Retinal pigment epithelial cell (primary cell): ENCODE measurements at regions not wholly inside any gene's neighbourhood (a gene's known extent, or its start where the extent isn't known, plus 50 kb on each side); places are given as distances from the start of the nearest gene placed in this dataset.

Experiments
- DNase-seq: peaks from one replicate; pipeline ENCODE4 v3.0.0-alpha.2; 2010; ENCODE audit warnings: low read depth
- H3K4me3 ChIP-seq: 2 replicates; pipeline ENCODE4 v1.5.1; 2011; ENCODE audit warnings: mild to moderate bottlenecking, low read length, control low read depth, moderate library complexity
- CTCF ChIP-seq: conservative IDR thresholded peaks from 2 replicates; pipeline ENCODE4 v1.5.1; 2011; ENCODE audit warnings: low read depth, low read length, control low read depth, inconsistent platforms

- TF ChIP-seq CTCF = no peak
- no peak overlapping the region for H3K4me3 ChIP-seq
- DNase-seq = no peak
Observed at GRCh38 chr16:76835339-76835738, 355.7 kb upstream of the MON1B start.

- no peak for TF ChIP-seq CTCF
- no peak for DNase-seq
Observed at GRCh38 chr16:76835779-76836300, 355.1 kb upstream of the MON1B start.

GRCh38 chr16:76837872-76838271 lies 353.1 kb upstream of the MON1B start:
- TF ChIP-seq CTCF = no peak
- H3K4me3 ChIP-seq = no peak overlapping the region

More at GRCh38 chr16:76835779-76836300, 355.1 kb upstream of the MON1B start:
- H3K4me3 ChIP-seq = no peak overlapping the region

GRCh38 chr16:76854234-76854633 lies 336.8 kb upstream of the MON1B start:
- no peak for DNase-seq
- no peak for TF ChIP-seq CTCF
- H3K4me3 ChIP-seq = no peak overlapping the region

More at GRCh38 chr16:76837872-76838271, 353.1 kb upstream of the MON1B start:
- DNase-seq = no peak

- no peak for TF ChIP-seq CTCF
- DNase-seq = no peak
- H3K4me3 ChIP-seq = no peak overlapping the region
Observed at GRCh38 chr16:76856112-76856511, 334.9 kb upstream of the MON1B start.

GRCh38 chr16:76857402-76857801 lies 333.6 kb upstream of the MON1B start:
- DNase-seq = no peak
- TF ChIP-seq CTCF = no peak
- no peak overlapping the region for H3K4me3 ChIP-seq

GRCh38 chr16:76862901-76863300 lies 328.1 kb upstream of the MON1B start:
- no peak overlapping the region for H3K4me3 ChIP-seq
- TF ChIP-seq CTCF = no peak
- DNase-seq = no peak
